GM12873 (cell line): ENCODE measurements at regions not wholly inside any gene's neighbourhood (a gene's known extent, or its start where the extent isn't known, plus 50 kb on each side); places are given as distances from the start of the nearest gene placed in this dataset.

Experiments
- CTCF ChIP-seq: IDR thresholded peaks from 2 replicates; pipeline ENCODE4 v1.5.1; 2012; ENCODE audit warnings: low read depth, mild to moderate bottlenecking, moderate library complexity, low read length, control low read depth; ENCODE audit not compliant: insufficient read depth; ENCODE audit errors: missing control alignments

- no peak for TF ChIP-seq CTCF
These were observed 56.0 kb upstream of the HAND2 start for GRCh38 chr4:173585876-173586572.

DNA sequence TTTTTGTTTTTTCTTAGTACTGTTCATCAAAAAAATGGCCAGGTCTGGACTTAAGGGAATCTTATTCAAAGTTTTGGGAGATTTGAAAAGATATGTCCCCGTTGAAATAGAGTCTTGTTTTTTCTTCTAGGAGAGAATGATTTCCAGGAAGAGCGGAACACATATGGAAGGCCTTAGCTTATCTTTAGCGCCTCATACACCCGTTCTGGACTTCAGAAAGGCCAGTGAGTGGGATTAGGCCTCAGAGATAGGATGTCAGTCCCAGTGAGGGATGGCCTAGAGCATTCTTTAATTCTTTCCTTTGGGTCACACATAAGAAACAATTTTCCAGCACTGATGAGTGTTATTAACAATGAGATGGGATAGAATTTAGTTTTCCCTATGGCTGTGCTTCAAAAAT is 54.5 kb upstream of the HAND2 start:
- no peak for TF ChIP-seq CTCF
